CD14-positive monocyte (primary cell): ENCODE measurements at regions not wholly inside any gene's neighbourhood (a gene's known extent, or its start where the extent isn't known, plus 50 kb on each side); places are given as distances from the start of the nearest gene placed in this dataset.

ENCODE experiments used
- DNase-seq, 3 donors: peaks; one replicate each; pipeline ENCODE4 v3.0.0-alpha.2; 2011 to 2022
- H2AFZ ChIP-seq: 2 replicates; pipeline ENCODE4 v1.6.0; 2012; ENCODE audit warnings: mild to moderate bottlenecking, low read depth, low read length, inconsistent platforms; ENCODE audit not compliant: insufficient read depth, poor library complexity, severe bottlenecking
- H3K27ac ChIP-seq, 2 donors: 1 replicate in 1 of 2; 2 replicates in 1 of 2; pipeline ENCODE4 v1.5.1; 2012 to 2013; ENCODE audit warnings: low read length in 2 of 2, control low read depth in 1 of 2, inconsistent platforms in 1 of 2, low read depth in 1 of 2, mild to moderate bottlenecking in 1 of 2
- H3K27me3 ChIP-seq, 2 donors: one replicate each; pipeline versions ENCODE4 v1.6.0 to v1.6.1; 2011 to 2013; ENCODE audit warnings: low read length in 2 of 2; ENCODE audit not compliant: control insufficient read depth in 2 of 2, insufficient read depth in 2 of 2
- H3K36me3 ChIP-seq, 2 donors: replicated peaks in 1 of 2; 1 replicate in 1 of 2; 2 replicates in 1 of 2; pipeline versions ENCODE4 v1.5.1 to v1.6.1; 2012 to 2013; ENCODE audit warnings: low read length in 2 of 2, control low read depth in 1 of 2, inconsistent platforms in 1 of 2, mild to moderate bottlenecking in 1 of 2; ENCODE audit not compliant: insufficient read depth in 2 of 2, control insufficient read depth in 1 of 2
- H3K4me1 ChIP-seq, 2 donors: 1 replicate in 1 of 2; 2 replicates in 1 of 2; pipeline versions ENCODE4 v1.5.1 to v1.6.1; 2012 to 2013; ENCODE audit warnings: low read length in 2 of 2, control low read depth in 1 of 2, inconsistent platforms in 1 of 2, mild to moderate bottlenecking in 1 of 2, moderate library complexity in 1 of 2; ENCODE audit not compliant: insufficient read depth in 2 of 2, control insufficient read depth in 1 of 2
- H3K4me2 ChIP-seq: replicated peaks from 2 replicates; pipeline ENCODE3; 2012; ENCODE audit warnings: low read length, moderate library complexity, mild to moderate bottlenecking; ENCODE audit not compliant: poor library complexity, severe bottlenecking; ENCODE audit errors: extremely low read depth
- H3K4me3 ChIP-seq, 3 experiments: fragments of 200-600 bp in 1 of 3; sonication (generic) in 1 of 3; replicated peaks in 1 of 3; 1 replicate in 2 of 3; 2 replicates in 1 of 3; pipeline ENCODE4 v1.5.1; 2011 to 2013; ENCODE audit warnings: low read length in 3 of 3, mild to moderate bottlenecking in 3 of 3, control low read depth in 2 of 3, low read depth in 2 of 3, inconsistent platforms in 1 of 3, moderate library complexity in 1 of 3
- H3K79me2 ChIP-seq: 2 replicates; pipeline ENCODE4 v1.6.0; 2012; ENCODE audit warnings: mild to moderate bottlenecking, control low read depth, inconsistent platforms, low read length, moderate library complexity; ENCODE audit not compliant: insufficient read depth
- H3K9ac ChIP-seq: 2 replicates; pipeline ENCODE4 v1.6.0; 2017; ENCODE audit warnings: low read length, mild to moderate bottlenecking; ENCODE audit not compliant: insufficient read depth, poor library complexity, severe bottlenecking
- H3K9me3 ChIP-seq, 2 donors: replicated peaks in 1 of 2; 1 replicate in 1 of 2; 2 replicates in 1 of 2; pipeline versions ENCODE4 v1.5.1 to v1.6.1; 2012 to 2013; ENCODE audit warnings: low read length in 2 of 2, control low read depth in 1 of 2; ENCODE audit not compliant: control insufficient read depth in 1 of 2, insufficient read depth in 1 of 2
- H4K20me1 ChIP-seq: 2 replicates; pipeline ENCODE4 v1.6.0; 2012; ENCODE audit warnings: mild to moderate bottlenecking, low read length, control low read depth, moderate library complexity; ENCODE audit not compliant: insufficient read depth
- H3K27ac Mint-ChIP-seq, 7 donors: one replicate each; pipeline ENCODE4 v1.8.0; 2020; ENCODE audit warnings: mild to moderate bottlenecking in 7 of 7, mixed read lengths in 7 of 7, moderate library complexity in 6 of 7, inconsistent platforms in 2 of 7
- H3K27me3 Mint-ChIP-seq, 3 donors: one replicate each; pipeline ENCODE4 v1.8.0; 2021 to 2022; ENCODE audit warnings: low read depth in 3 of 3, mild to moderate bottlenecking in 3 of 3, mixed read lengths in 3 of 3, moderate library complexity in 3 of 3, inconsistent platforms in 1 of 3
- H3K36me3 Mint-ChIP-seq, 2 donors: one replicate each; pipeline ENCODE4 v1.8.0; 2020; ENCODE audit warnings: mixed read lengths in 2 of 2, inconsistent platforms in 1 of 2, mild to moderate bottlenecking in 1 of 2
- H3K4me1 Mint-ChIP-seq: one replicate; pipeline ENCODE4 v1.8.0; 2020; ENCODE audit warnings: mild to moderate bottlenecking, mixed read lengths
- H3K4me3 Mint-ChIP-seq, 2 donors: one replicate each; pipeline ENCODE4 v1.8.0; 2020; ENCODE audit warnings: mild to moderate bottlenecking in 2 of 2, mixed read lengths in 2 of 2, moderate library complexity in 1 of 2
- H3K9me3 Mint-ChIP-seq, 7 donors: one replicate each; pipeline ENCODE4 v1.8.0; 2020 to 2022; ENCODE audit warnings: mixed read lengths in 7 of 7, mild to moderate bottlenecking in 6 of 7, moderate library complexity in 6 of 7, inconsistent platforms in 2 of 7
- CTCF ChIP-seq: fragments of 200-600 bp; IDR thresholded peaks from one replicate; pipeline ENCODE4 v1.8.0; 2022; ENCODE audit warnings: antibody characterized with exemption, mild to moderate bottlenecking
- WGBS: methylation state at CpG from one replicate; pipeline ENCODE4 v1.1.5; 2013; ENCODE audit warnings: missing lambda C conversion rate; ENCODE audit not compliant: insufficient coverage; 5-methylcytosine and 5-hydroxymethylcytosine counted together
- intact Hi-C, 2 donors: fragments of 100-400 bp; cut with micrococcal nuclease; formaldehyde crosslinking; loops; one replicate each; pipeline versions ENCODE4 v1.15.0 to v1.15.1; 2023

- Histone ChIP-seq H3K9me3 (no peaks in the 10 kb centered on the region), H4K20me1 (no peaks in the 10 kb centered on the region), H2AFZ (no peak overlapping the region), H3K4me3 (no peak overlapping the region), H3K79me2 (no peaks in the 10 kb centered on the region), H3K4me2 (no peak overlapping the region), H3K36me3 (no peaks in the 10 kb centered on the region), H3K27ac (no peak overlapping the region), H3K27me3 (no peaks in the 10 kb centered on the region), H3K9ac (no peak overlapping the region), H3K4me1 (no peaks in the 10 kb centered on the region)
- H3K4me1 Mint-ChIP-seq = no peaks in the 10 kb centered on the region
- peaks cover 0 to 9% (median 4%) of the 10 kb centered on the region in 7 donors for H3K9me3 Mint-ChIP-seq
- no peak for DNase-seq
- H3K4me3 Mint-ChIP-seq = no peak overlapping the region
- H3K36me3 Mint-ChIP-seq = no peaks in the 10 kb centered on the region
- TF ChIP-seq CTCF = no peak
- H3K27me3 Mint-ChIP-seq = peaks cover 4 to 6% (median 5%) of the 10 kb centered on the region in 3 donors
- intact Hi-C loops = no loop called here
- 100% methylated on average over 10 of the region's 11 CpGs for WGBS
- no peak overlapping the region for H3K27ac Mint-ChIP-seq
Observed at GRCh38 chr7:50837965-50838364, 55.3 kb upstream of the GRB10 start.

- Histone ChIP-seq H3K36me3 (no peaks in the 10 kb centered on the region), H4K20me1 (no peaks in the 10 kb centered on the region), H3K79me2 (no peaks in the 10 kb centered on the region), H2AFZ (no peak overlapping the region), H3K9me3 (no peaks in the 10 kb centered on the region), H3K27me3 (no peaks in the 10 kb centered on the region), H3K4me2 (no peak overlapping the region), H3K9ac (no peak overlapping the region), H3K27ac (no peak overlapping the region), H3K4me3 (no peak overlapping the region), H3K4me1 (no peaks in the 10 kb centered on the region)
- H3K36me3 Mint-ChIP-seq = no peaks in the 10 kb centered on the region
- no peak overlapping the region for H3K4me3 Mint-ChIP-seq
- H3K9me3 Mint-ChIP-seq = peaks cover 0 to 6% (median 2%) of the 10 kb centered on the region in 7 donors
- no peak for TF ChIP-seq CTCF
- H3K4me1 Mint-ChIP-seq = no peaks in the 10 kb centered on the region
- intact Hi-C loops = no loop called here
- H3K27me3 Mint-ChIP-seq = peaks cover 1 to 3% (median 2%) of the 10 kb centered on the region in 3 donors
- DNase-seq = no peak
- 100% methylated on average over 1 of the region's 2 CpGs for WGBS
- no peak overlapping the region for H3K27ac Mint-ChIP-seq
Observed at GRCh38 chr7:50836646-50837045, 54.0 kb upstream of the GRB10 start.
